Panc1 (cell line): ENCODE measurements at regions not wholly inside any gene's neighbourhood (a gene's known extent, or its start where the extent isn't known, plus 50 kb on each side); places are given as distances from the start of the nearest gene placed in this dataset.

ENCODE experiments used
- ATAC-seq: fragments of 200-7000 bp; cut with Tn5 transposase; 2 replicates; pipeline ENCODE4 v1.9.1; 2020; ENCODE audit warnings: mild to moderate bottlenecking, moderate library complexity
- BruUV-seq: library from RNA; stranded (reverse); fragments of 400-500 nt; replicated peaks from 2 replicates; lab custom pipeline; 2021; lab: Mats Ljungman, UMichigan
- CTCF ChIA-PET: fragments of 300-600 bp; sonication (Branson Sonifier 250); formaldehyde crosslinking; loops from one replicate; lab custom pipeline; 2022; ENCODE audit warnings: antibody characterized with exemption; lab: Charles Lee
- POLR2A ChIA-PET: fragments of 300-600 bp; sonication (Branson Sonifier 250); formaldehyde crosslinking; loops from one replicate; lab custom pipeline; 2022; ENCODE audit warnings: antibody characterized with exemption; lab: Charles Lee
- DNase-seq: peaks from one replicate; pipeline ENCODE4 v3.0.0-alpha.2; 2010; ENCODE audit warnings: low read depth, low spot score
- H3K27ac ChIP-seq: 2 replicates; pipeline ENCODE4 v1.5.1; 2011; ENCODE audit warnings: mild to moderate bottlenecking, low read length, inconsistent platforms
- H3K27me3 ChIP-seq: fragments of 200-500 bp; sonication (Bioruptor generic); 2 replicates; pipeline ENCODE4 v1.6.0; 2014; ENCODE audit warnings: low read length, inconsistent platforms; ENCODE audit not compliant: control insufficient read depth, insufficient read depth
- H3K36me3 ChIP-seq: fragments of 200-500 bp; sonication (Bioruptor generic); 2 replicates; pipeline ENCODE4 v1.5.1; 2014; ENCODE audit warnings: inconsistent platforms, mild to moderate bottlenecking, low read length, moderate library complexity; ENCODE audit not compliant: control insufficient read depth, insufficient read depth
- H3K4me1 ChIP-seq: 2 replicates; pipeline ENCODE4 v1.5.1; 2011; ENCODE audit warnings: inconsistent platforms, mild to moderate bottlenecking, low read length, moderate library complexity; ENCODE audit not compliant: control insufficient read depth, insufficient read depth
- H3K4me3 ChIP-seq, 2 experiments: 2 replicates each; pipeline ENCODE4 v1.5.1; 2011 to 2012; ENCODE audit warnings: low read depth in 2 of 2, low read length in 2 of 2, mild to moderate bottlenecking in 2 of 2, inconsistent platforms in 1 of 2, moderate library complexity in 1 of 2
- H3K9me3 ChIP-seq: fragments of 200-500 bp; sonication (Bioruptor generic); 2 replicates; pipeline ENCODE4 v1.5.1; 2014; ENCODE audit warnings: low read depth, mild to moderate bottlenecking, inconsistent platforms, low read length, moderate library complexity; ENCODE audit not compliant: control insufficient read depth, insufficient read depth
- CTCF ChIP-seq: fragments of 450-650 bp; IDR thresholded peaks from 2 replicates; pipeline ENCODE4 v1.5.1; 2017; ENCODE audit warnings: mild to moderate bottlenecking
- POLR2AphosphoS5 ChIP-seq: IDR thresholded peaks from 2 replicates; pipeline ENCODE4 v1.6.1; 2012; ENCODE audit warnings: mild to moderate bottlenecking, low read depth, low read length, moderate library complexity
- REST ChIP-seq, 2 experiments: IDR thresholded peaks; 2 replicates each; pipeline ENCODE4 v1.6.1; 2011 to 2012; ENCODE audit warnings: low read depth in 2 of 2, control low read depth in 1 of 2, low read length in 1 of 2, mild to moderate bottlenecking in 1 of 2, moderate library complexity in 1 of 2; ENCODE audit not compliant: insufficient read depth in 1 of 2
- SIN3A ChIP-seq: IDR thresholded peaks from 2 replicates; pipeline ENCODE4 v1.6.1; 2012; ENCODE audit warnings: low read depth, mild to moderate bottlenecking, low read length, moderate library complexity, borderline replicate concordance; ENCODE audit not compliant: insufficient read depth
- TCF7L2 ChIP-seq: IDR thresholded peaks from 2 replicates; pipeline ENCODE4 v1.6.1; 2011; ENCODE audit warnings: mild to moderate bottlenecking, low read depth, low read length, inconsistent platforms
- in situ Hi-C: cut with HindIII; loops from 2 replicates; pipeline ENCODE4 v1.10.0; 2016; ENCODE audit warnings: low sequenced_read_pairs, low pct_unique_long_range_greater_than_20kb
- intact Hi-C: fragments of 100-400 bp; cut with micrococcal nuclease; formaldehyde crosslinking; loops from one replicate; pipeline ENCODE4 v1.10.0; 2022; ENCODE audit not compliant: unreplicated experiment

GRCh38 chr10:37680243-37680683 is 177.1 kb downstream of the ZNF248 start:
- H3K9me3 ChIP-seq, result no peaks in the 10 kb centered on the region
- ChIA-PET POLR2A (no interaction called here), CTCF (no interaction called here)
- DNase-seq, result no peak
- in situ Hi-C loops, result no loop called here
- no TSS peak for BruUV-seq
- no peaks in the 10 kb centered on the region for H3K4me1 ChIP-seq
- H3K27me3 ChIP-seq, result no peaks in the 10 kb centered on the region
- intact Hi-C loops, result no loop called here
- H3K27ac ChIP-seq, result no peak overlapping the region
- no peaks in the 10 kb centered on the region for H3K36me3 ChIP-seq
- H3K4me3 ChIP-seq, result no peak overlapping the region
- no peak for ATAC-seq
- no peak for TF ChIP-seq SIN3A
- no peak for TF ChIP-seq CTCF
- no peak for TF ChIP-seq POLR2AphosphoS5

- no TSS peak for BruUV-seq
- Histone ChIP-seq H3K4me3 (no peak overlapping the region), H3K36me3 (no peaks in the 10 kb centered on the region), H3K27ac (no peak overlapping the region), H3K4me1 (no peaks in the 10 kb centered on the region), H3K27me3 (no peaks in the 10 kb centered on the region), H3K9me3 (no peaks in the 10 kb centered on the region)
- intact Hi-C loops (no loop called here), in situ Hi-C loops (no loop called here)
- ChIA-PET CTCF (no interaction called here), POLR2A (no interaction called here)
- no peak for DNase-seq
- ATAC-seq, result no peak
- TF ChIP-seq POLR2AphosphoS5, result no peak
- TF ChIP-seq TCF7L2, result no peak
- no peak for TF ChIP-seq CTCF
- TF ChIP-seq SIN3A, result no peak
- TF ChIP-seq REST (IDR thresholded peaks at IDR 0.05; ENCODE audit: insufficient read depth in 1 of 2, low read depth in 2 of 2, low read length in 1 of 2), result no peak
These were observed 177.9 kb downstream of the ZNF248 start for GRCh38 chr10:37679465-37679864.
